GM21367 (cell line): ENCODE measurements at regions not wholly inside any gene's neighbourhood (a gene's known extent, or its start where the extent isn't known, plus 50 kb on each side); places are given as distances from the start of the nearest gene placed in this dataset.

ENCODE experiments used
- ATAC-seq: cut with Tn5 transposase; IDR thresholded peaks from one replicate; pipeline ENCODE4 v1.9.1; 2021; ENCODE audit not compliant: unreplicated experiment

DNA sequence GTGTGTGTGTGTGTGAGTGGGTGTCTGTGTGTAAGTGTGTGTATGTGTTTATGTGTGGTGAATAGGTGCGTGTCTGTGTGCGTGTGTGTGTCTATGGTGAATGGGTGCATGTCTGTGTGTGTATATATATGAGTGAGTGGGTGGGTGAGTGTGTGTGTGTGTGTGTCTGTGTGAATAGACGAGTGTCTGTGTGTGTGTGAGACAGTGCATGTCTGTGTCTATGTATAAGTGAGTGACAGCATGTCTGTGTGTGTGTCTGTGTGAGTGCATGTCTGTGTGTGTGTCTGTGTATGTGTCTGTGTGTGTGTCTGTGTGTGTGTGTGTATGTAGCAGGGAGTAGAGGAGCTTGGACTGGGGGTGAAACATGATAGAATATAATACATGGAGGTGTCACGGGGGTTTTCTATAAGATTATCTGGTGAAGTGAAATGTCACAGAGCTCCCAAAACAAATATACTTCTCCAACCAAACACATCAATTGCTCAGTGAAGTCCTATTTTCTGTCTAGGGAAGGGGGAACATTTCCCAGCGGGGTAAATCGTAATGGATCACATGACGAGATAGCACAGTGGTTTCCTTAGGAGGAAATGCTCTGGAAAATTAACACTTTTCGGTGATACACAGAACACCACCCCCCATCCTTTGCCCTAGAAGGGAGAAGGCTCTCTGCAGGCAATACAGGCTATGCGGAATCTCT is 723.3 kb upstream of the CELF2 start:
- ATAC-seq: no peak

DNA sequence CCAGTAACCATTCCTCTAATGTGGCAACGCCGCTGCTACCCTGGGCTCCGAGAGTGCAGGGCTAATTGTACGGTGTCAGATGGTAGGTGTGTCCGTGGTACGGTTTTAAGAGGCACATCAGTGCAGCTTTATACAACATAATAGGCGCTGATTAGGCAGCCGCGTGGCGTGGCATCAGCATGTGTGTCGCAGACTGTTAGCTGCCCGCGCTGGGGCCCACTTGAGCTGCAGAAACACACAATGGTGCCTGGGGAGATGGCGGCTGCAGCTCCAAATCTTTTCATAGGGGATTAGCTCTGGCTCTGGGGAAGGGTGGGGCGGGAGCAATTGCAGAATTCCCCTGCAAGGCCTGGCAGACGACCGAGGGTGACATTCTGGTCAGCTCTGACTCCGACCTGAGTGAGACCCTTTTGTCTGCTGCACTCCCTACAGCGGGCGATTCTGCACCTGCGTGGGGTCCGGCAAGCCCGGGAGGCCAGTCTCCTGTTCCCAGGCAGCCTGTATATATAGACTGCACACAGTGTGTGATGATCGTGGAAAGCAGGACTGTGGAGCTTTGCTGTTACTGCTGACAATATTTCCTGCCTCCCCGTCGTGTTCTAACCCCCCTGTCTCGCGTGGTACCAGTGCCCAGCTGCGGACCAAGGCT is 722.7 kb upstream of the CELF2 start:
- no peak for ATAC-seq

DNA sequence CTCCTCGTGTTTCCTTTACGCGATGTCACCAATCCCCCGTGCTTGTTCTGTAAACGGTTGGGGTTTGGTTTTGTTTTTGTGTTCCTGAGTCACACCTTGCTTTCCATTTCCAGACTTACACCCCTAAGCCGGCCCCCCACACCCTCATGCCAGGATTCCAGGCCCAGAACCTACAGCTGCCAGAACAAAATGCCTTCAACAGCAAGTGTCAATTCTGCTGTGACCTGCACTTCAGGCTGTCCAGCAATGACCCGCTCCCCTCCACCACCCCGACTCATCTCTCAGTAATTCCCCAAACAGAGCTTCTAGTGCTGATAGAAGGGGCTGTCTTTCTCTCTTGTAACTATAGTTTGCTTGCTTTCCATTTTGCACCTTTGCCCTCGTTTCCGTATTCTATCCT is 722.1 kb upstream of the CELF2 start:
- no peak for ATAC-seq

DNA sequence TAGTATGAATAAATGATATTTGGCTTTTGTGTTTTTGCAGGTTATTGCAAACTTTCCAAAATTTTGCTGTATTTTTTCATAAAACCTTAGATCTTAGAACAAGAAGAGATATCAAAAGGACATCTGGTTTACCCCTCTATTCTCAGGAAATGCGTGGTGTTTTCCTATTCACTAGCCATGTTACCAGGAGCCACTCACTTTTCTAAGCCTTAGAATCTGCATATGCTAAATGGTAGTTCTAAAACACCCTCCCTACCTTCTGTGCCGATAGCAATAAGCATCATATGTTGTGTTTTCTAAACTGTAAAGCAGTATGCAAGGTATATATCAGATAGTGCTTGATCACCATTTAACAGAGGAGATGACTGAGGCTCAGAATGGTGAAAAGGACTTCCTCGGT is 715.0 kb upstream of the CELF2 start:
- ATAC-seq: no peak

DNA sequence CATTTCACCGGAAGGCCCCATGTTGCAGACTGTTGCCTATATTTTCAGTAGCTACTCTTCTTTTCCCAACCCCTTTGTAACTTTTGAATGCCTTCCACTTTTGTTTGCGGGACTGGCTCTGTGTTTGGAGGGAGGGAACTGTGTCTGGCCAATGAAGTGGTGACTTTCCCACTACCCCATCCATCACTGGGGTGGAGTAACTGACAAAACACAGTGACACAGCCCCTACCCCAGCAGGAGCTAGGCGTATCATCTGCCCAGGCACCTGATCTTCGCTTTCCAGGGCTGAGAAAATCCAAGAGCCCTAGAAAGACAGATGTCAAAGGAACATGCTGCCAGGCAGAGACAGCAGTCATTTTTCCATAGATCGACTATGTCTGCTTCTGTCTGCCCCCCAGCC is 710.6 kb upstream of the CELF2 start:
- no peak for ATAC-seq

DNA sequence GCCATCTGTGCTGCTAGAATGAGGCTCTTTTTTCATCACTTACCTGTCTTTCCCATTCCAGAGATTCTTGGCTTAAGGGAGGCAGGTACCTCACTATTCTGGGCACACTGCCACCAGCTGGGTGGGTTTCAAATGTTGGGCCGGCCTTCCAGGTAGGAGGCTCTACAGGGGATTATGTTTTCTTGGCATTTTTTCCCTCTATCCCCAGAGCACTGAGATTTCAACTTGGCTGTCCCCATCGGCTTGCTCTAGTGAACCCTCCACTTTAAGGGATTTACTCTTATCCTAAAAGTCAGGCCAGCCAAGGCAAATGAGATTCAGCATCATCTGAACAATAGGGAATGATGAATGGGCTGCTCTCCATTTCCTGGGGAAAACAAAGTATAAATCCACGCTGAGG is 710.1 kb upstream of the CELF2 start:
- no peak for ATAC-seq

DNA sequence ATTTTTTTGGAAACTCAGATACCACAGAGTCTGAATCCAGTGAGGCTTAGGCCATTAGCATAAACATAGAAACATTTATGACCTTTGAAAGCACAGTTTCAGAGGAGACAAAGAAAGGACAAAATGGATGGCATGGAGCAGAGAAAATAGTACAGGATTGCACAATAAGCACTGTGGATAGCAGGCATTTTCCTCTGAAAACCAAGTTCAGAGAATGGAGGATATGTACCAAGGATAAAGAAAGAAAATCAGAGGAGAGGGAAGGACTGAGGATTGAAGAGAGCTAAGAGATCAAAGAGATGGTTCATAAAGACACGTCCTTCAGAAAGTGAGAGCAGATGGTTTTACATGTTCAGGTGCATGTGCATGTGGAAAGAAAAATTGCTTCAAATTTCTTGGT is 707.2 kb upstream of the CELF2 start:
- ATAC-seq: no peak

DNA sequence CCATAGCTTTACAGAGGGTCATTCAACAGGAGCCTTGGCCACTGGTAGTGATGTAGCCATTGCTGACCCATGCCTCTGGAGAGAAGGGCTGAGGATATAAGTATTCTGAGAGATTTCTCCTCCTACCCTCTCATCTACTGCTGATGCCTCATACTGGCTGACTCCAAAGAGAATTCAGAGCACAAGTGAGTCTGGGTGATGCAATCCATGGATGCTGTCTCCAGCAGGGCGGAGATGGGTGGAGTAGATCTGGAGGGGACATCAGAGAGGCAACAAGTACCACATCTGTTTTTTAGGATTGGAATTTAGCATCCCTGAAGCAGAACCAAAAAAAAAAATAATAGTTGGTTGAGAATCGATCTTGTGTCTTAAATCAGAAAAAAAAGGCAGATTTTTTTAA is 705.7 kb upstream of the CELF2 start:
- ATAC-seq: no peak

DNA sequence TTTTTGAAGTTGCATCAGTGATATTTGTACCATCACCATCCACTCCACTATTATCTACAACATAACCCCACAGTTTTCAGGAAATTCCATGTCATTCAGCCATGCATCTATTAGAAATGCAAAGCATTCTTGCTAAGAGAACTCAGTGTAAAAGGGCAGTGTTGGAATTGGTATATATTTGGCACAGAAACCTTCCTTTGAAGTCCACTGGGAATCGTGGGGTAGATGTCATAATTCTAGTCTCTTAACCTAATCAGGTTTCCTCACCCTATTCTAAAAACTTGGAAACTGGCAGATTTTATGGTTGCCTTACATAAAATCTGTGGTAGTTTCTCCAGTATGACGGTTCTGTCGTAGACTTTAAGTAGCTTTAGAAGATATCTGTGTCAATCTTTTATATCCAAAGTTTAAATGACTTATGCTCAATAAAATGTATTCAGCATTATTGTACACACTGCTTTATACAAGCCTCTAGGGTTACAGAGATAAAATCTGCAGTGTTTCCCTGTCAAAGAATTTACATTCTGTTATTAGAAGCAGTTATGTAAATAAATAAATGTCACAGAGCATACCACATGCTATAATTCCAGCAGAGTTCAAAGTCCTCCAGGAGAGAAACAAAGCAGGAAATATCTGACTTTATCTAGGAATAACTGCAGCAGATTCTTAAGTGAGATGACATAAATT is 704.4 kb upstream of the CELF2 start:
- no peak for ATAC-seq

DNA sequence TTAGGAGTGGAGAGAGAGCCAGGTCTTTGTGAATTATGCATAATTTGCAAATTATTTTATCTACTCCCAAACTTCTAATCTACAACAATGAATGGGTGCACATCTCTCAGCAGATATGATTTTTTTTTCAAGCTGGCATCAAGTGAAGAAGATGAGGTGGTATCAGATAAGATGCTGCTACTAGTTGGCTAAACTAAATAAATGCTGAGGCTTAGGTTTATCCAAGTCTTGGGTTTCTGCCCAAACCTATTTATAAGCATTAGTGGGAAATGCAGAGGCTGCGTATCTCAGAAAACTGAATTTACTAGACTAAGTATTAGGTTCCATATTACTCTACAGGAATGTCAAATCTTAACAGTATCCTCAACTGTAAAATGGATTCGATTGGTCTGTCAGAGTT is 703.0 kb upstream of the CELF2 start:
- ATAC-seq: no peak

DNA sequence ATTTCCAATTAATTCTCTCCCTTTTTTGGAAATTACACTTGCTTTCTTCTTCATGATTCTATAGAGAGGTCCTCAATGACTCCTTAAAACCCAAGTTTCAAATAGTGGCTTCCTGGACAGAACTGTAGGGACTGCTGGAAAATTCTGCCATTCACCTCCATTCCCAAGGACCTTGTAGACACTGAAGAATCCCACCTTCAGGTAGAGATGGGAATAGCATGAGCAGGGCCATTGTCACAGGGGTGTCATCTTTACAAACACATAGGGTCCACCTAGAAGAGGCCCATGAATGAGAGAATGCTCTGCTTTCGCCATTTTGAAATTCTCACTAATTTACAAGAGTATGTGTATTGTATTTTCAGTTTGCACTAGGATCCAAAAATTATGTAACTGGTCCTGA is 701.7 kb upstream of the CELF2 start:
- no peak for ATAC-seq

DNA sequence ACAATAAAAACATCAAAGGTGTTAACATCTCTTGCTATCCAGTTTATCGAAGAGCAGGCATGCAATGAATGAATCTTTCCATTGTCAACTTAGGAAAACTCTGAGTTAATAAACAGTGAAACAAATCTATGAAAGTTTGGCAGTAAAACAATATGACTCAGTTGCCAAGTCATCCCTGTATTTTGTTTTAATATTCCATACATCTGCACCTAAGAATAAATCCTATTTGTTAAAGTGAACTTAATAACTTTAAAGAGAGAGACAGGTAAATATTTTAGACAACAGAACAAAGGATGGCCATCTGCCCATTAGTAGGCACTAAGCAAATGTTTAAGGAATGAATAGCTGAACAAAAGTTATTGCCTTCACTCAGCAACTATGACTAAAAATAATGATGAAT is 700.5 kb upstream of the CELF2 start:
- ATAC-seq: no peak

DNA sequence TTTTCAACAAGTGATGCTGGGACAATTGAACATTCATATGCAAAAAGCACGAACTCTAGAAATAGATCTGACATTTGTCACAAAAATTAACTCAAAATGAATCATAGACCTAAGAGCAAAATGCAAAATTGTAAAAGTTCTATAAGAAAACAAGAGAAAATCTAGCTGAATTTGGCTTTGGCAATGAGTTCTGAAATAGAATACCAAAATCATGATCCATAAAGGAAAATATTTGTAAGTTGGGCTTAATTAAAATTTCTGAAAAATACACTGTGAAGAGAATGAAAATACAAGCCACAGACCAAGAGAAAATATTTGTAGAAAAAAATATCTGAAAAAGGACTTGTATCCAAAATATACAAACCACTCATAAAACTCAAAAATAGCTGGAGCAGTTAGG is 698.8 kb upstream of the CELF2 start:
- no peak for ATAC-seq

DNA sequence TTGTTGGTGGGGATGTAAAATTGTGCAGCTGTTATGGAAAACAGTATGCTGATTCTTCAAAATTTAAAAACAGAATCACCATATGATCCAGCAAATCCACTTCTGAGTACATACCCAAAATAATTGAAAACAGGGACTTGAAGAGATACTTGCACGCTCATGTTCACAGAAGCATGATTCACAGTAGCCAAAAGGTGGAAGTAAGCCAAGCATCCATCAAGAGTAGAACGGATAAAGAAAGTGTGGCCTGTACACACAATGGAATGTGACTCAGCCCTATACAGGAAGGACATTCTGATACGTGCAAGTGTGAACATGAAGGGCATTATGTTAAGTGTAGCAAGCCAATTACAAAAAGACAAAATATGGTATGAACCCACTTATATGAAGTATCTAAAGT is 696.7 kb upstream of the CELF2 start:
- no peak for ATAC-seq

DNA sequence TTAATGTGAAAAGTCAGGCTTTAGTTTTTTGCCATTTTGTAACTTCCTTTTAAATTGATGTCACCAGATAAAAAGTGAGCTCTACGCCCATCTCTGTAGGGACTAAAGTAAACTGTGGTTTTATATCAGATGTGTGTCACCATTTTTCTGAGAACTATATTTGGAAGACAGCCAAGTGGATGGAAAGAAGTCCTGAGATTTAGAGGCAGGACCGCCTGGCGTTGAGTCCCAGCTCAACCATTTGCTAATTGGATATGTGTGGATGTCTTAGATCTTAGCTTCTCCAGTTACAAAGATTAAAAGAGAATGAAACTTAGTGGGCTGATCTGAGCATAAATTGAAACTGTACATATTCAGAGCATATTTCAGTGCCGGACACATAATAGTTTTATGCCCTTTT is 691.6 kb upstream of the CELF2 start:
- no peak for ATAC-seq

DNA sequence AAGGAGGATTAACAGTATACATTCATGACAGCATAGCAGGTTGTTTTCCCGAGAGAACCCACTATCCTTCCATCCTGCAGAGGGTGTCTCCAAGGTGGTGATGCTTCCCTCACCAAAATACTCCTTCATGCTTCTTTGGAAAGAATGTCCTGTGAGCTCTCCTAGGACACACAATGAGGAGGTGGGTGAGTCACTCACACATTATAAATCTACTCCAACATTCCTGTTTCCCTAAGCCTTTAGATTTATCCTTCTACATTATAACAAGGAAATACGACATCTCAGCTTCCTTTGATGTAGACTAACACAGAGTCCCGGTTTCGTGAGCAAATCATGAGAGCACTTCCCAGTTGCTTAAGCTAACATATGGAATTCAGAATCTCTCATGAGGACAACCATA is 689.7 kb upstream of the CELF2 start:
- ATAC-seq: no peak

DNA sequence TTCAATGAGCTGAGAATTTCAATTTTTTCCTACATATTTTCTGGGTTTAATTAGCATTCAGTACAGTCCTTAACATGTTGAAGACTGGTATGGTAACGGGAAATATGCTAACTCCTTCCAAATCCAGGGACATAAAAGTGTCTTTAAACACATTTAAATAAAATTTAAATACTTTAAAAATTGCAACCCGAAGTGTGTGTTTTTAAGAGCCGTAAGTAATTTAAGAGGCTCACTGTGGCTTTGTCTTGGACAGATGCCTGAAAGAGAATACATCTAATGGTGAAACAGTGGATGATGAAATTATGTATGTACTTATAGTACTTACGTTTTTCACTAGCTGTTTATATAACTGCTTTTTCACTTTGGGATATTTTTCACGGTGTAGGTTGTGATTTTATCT is 687.3 kb upstream of the CELF2 start:
- no peak for ATAC-seq

DNA sequence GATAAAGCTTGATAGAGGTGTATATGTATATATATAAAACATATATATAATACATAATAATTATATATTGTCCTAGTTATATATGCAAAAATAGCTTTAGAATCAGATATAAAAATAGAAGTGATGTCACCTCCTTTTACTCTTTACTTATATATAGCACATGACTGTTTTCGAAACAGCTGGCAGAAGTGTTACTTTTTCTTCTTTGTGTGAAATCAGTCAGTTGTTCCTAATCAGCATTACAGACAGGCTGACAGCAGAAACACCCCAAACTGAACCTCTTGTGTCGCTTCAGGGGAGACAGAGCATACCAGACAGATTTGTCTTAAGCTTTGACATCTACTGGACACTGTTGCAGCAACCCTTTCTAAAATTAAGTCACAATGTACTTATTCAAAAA is 684.9 kb upstream of the CELF2 start:
- ATAC-seq: no peak

DNA sequence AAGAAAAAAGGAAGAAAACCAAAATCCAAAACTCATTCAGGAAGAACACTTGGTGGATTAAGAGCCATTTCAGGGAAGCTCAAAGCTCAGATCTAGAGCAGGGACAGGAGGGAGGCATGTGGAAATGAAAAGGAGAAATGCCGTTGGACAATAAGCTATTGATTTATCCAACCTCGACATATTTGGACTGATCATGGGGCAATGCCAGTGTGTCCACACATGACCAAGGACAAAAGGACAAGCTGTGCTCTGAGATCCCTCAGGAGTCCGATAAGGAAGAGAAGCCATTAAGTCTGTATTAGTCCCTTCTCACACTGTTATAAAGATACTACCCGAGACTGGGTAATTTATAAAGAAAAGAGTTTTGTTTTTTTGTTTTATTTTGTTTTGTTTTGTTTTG is 684.0 kb upstream of the CELF2 start:
- no peak for ATAC-seq

DNA sequence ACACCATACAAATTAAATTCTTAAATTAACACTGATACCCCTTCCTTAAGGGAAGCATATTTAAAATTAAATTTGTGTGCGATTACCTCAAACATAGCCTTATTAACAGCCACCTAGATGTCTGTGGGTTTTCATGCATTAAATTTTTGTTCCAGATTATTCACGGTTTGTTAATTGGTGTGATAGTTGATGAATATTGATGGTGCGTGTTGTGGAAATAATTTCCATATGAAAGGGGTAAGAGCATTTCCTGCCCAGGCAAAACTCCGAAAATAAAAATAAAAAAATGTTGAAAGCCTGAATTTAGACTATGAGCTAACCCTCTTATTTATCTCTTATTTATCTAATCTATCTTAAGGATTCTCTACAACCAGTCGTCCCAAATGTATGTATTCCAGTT is 679.3 kb upstream of the CELF2 start:
- ATAC-seq: no peak

DNA sequence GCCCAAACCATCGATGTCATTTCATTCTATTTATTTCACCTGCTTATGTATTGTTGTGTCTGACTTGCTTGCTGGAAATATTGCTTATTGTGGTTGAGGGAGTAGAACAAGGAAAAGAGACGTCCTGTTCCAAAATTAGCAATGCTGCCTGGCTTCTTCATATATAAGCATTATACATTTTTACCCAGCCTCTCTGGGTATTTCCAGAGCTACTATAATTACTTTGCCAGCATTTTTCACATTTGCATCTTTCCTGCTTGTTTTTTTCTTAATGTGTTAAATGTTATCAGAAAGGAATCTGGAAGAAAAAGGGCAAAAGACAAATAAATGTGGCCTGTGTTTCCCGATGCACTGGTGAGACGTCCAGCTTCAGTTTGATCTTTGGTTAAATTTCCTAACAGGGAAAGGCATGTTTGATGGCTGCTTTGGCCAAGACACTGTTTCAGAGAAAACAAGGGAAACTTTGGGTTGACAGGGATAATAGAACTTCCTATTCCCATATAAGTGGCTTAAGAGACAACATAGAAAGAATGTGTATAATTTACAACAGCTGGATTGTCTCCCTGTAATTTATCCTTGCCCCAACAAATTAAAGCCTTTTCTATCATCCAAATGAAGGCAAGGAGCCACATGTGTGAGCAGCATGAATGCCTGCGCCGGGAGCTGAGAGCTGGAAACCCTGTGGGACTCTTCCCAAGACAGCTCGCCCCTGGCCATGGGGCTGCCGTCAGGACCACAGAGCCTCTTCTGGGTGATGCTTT is 671.1 kb upstream of the CELF2 start:
- ATAC-seq: no peak

DNA sequence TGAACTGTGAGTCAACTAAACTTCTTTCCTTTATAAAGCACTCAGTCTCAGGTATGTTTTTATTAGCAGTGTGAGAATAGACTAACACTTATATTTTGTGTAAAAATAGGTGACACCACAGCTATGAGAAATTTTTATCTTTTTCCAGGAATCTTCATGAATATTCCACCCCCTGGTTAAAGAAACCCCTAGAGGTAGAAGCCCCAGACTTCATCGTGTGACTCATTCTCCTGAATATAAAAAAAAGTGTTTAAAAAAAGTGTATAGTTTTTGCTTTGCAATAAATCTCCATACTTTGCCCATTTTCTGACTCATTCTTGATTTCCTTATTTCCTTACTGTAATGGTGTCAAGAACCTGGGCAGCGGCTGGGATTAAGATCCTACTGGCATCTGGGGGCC is 667.6 kb upstream of the CELF2 start:
- ATAC-seq: no peak
